NCI-H2196 (cell line): ENCODE measurements at regions not wholly inside any gene's neighbourhood (a gene's known extent, or its start where the extent isn't known, plus 50 kb on each side); places are given as distances from the start of the nearest gene placed in this dataset.
A peak's percentile ranks its signal among the peaks of the same experiment; 100 is the strongest.
"Not testable (repeated sequence)": the region's sequence is repeated elsewhere in the genome, so short reads cannot be mapped to it uniquely, and the experiment has no call there.

Experiments used
- DNase-seq: peaks from one replicate; lab custom pipeline; 2025; ENCODE audit not compliant: unreplicated experiment; lab: John Stamatoyannopoulos, UW

DNA sequence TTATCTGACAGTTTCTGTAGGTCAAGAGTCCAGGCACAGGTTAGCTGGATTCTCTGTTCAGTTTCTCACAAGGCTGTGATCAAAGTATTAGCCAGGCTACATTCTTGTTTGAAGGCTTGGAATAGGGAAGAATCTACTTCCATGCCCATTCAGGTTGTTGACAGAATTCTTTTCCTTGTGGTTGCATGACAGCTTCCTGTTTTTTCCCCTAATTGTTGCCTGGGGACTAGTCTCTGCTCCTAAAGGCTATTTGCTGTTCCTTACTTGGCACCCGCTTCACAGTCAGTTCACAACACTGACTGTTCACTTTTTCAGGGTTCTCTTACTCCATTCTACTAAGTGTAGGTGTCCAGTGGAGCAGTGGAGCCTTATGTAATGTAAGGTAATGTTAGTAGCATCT, 115.4 kb upstream of the GBE1 start:
- DNase-seq, result no peak

- DNase-seq, result no peak
Measured at GRCh38 chr3:81874738-81875137, 113.3 kb upstream of the GBE1 start.

GRCh38 chr3:81872566-81872965, 111.1 kb upstream of the GBE1 start:
- no peak for DNase-seq

- no peak for DNase-seq
Measured at GRCh38 chr3:81871358-81872155, 110.1 kb upstream of the GBE1 start.

- DNase-seq, result no peak
Measured at GRCh38 chr3:81869382-81869781, 107.9 kb upstream of the GBE1 start.

GRCh38 chr3:81868597-81868996, 107.2 kb upstream of the GBE1 start:
- DNase-seq, result no peak

- no peak for DNase-seq
Measured at GRCh38 chr3:81867875-81868274, 106.4 kb upstream of the GBE1 start.

DNA sequence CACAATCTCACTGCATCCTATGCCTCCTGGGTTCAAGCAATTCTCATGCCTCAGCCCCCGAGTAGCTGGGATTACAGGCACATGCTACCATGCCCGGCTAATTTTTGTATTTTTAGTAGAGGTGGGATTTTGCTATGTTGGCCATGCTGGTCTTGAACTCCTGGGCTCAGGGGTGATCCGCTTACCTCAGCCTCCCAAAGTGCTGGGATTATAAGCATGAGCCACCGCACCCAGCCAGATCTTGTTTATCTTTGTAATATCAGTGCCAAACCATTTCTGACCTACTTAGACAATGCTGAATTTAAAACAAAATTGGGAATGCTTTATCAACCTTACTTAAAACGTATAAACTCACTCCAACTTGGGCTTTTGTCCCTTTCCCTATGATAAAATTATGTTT, 103.7 kb upstream of the GBE1 start:
- not testable (repeated sequence) for DNase-seq

DNA sequence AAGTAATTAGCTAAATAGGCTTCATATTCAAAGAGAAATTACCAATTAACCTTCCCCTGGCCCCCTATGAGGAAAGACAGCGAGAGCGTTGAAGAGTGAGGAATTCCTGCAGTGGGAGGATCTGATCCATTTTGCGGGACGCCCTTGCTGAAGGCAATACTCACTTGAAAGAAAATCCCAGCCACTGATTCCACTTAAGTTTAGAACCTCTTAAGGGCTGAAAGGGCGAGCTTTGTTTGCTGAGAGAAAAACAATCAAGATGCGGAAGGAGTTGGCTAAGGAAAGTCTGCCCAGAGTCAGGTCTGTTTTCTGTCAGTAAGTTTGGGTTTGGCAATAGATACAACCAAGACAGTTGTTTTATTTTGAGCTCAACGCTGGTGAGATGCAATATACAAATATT, 102.8 kb upstream of the GBE1 start:
- no peak for DNase-seq

GRCh38 chr3:81863756-81864155, 102.3 kb upstream of the GBE1 start:
- DNase-seq, result no peak

GRCh38 chr3:81861593-81861992, 100.1 kb upstream of the GBE1 start:
- DNase-seq, result no peak

- no peak for DNase-seq
Measured at GRCh38 chr3:81859524-81859923, 98.1 kb upstream of the GBE1 start.

DNA sequence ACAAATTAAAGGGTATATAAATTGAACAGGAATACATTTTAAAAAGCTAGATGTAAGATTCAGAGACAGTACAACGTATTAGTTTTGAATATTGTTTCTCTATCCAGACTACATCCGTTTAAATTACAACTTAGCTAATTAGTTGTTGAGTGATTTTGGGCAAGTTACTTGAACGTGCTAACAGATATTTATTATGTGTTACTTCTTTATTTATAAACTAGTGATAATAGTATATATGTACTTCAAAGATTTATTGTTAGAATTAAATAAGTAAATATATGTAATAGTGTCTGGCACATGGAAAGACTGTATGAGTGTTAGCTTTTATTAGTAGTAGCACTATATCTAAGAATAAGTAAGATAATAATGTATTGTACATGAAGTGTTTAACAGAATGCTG, 92.0 kb upstream of the GBE1 start:
- no peak for DNase-seq

GRCh38 chr3:81851176-81851575, 89.7 kb upstream of the GBE1 start:
- no peak for DNase-seq

DNA sequence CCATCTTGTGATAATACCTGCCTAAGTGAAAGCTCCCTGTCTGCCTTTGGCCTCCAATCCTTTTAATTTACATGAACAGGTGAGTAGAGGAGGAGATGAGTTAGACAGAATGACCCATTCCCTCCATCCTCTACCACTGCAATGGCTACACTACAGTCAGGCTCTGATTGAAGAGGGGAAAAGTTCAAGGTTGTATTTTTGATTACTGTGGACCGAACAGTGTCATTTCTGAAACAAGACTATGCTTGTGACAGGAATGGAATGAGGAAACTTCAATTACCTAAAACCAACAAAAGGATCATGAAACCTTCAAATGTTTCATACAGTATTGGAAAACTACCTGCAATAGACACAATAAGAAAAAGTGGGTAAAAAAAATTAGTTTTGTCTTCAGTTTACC, 85.5 kb upstream of the GBE1 start:
- DNase-seq, result no peak

DNA sequence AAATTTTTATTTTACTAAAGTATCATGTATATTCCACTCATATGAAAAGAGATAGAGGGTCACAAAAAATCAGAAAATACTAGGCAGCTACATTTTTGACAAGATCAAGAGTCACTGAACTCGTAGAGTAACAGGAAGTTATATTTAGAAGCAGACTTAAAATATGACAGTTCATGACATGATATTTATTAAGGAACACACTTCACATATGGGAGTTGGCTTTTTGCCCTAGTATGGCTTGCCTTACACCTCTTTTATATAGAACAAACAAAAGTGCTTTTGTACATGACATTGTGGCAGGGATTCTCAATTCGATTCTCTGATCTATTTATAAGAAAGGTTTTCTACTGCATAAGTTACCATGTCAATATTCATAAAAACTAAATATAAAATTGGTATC, 80.1 kb upstream of the GBE1 start:
- DNase-seq, result no peak

DNA sequence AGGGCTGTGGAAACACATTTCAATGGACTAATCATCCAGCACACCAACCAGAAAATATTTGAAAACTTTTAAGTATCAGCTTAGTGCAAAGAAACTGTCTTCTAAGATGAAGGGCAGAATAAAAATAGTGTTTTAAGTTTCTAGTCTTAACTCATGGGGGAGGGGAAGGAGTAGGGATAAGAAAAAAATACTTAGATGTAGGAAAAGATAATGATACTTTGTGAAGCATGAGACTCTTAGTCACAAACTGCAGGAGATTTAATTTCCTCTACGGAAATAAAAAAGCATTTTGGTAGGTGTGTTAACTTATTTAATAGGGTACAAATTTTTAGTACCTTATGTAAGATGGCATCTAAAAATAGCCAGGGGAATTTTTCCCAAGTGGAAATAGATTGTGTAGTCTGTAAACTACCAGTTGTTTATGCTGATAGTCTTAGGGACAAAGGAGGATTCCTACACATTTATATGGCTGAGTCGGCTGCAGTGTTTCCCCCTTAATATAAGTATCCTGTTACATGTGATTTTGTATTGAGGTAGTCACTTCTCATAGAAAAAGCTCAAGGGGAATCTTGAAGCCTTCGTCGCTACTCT, 78.2 kb upstream of the GBE1 start:
- no peak for DNase-seq

DNA sequence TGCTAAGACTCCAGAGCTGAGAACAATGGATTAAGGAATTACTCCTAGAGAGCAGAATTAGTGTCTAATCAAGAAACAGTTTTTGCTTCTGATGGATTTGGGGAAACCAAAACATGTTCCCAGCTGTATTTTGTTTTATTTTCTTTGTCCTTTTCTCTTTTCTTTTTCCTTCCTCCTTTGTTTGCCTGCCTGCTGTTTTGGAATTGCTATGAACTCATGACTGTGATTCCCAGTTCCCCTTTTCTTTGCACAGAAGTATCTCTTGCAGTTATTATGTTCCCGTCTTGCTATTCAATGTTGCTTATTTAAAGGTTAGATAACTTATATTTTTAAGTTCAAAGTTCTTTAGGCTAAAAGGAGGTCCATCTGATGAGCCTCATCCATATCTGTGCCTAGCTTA, 77.0 kb upstream of the GBE1 start:
- DNase-seq, result no peak

DNA sequence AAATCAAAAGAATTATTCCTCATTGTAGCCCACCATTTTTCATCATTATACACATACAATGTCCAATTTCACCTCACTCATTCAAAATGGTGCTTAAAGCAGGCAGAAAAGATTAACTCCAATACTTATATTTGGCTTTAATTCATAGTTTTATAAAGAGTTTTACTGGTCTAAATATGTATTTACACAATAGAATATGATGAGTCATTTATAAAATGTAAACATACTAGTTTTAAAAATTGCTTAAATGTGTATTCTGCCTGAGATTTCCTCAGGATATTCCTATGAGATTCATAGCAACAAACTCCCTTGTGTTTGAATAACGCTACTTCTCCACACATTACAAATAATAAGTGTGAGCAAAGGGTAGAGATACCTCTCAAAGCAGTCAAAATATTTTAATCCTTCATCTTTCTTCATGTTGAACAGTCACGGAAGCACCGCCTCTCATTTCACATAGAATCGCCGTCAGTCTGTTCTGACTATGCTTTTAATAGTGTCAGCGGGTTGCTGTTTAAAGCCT, 75.7 kb upstream of the GBE1 start:
- no peak for DNase-seq

DNA sequence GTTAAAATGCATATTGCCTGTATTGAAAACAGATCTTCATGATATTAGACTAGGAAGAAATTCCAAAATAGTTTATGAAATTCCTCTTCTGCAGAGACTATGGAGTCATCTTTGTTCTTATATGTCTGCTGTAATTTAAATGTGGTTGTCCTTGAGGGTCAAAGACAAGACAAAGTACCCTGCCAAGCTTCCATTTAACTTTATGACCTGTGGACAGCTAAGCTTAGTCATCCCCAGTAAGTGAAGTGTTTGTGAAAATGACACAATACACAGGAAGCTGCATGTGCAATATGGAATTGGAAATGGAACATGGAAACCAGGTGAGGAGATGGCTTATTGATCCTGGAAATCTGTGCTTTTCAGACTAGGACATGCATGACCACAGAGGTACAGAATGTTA, 68.5 kb upstream of the GBE1 start:
- DNase-seq, result no peak

- not testable (repeated sequence) for DNase-seq
Measured at GRCh38 chr3:81829272-81829671, 67.8 kb upstream of the GBE1 start.

GRCh38 chr3:81823882-81824395, 62.5 kb upstream of the GBE1 start:
- peak; percentile 0 for DNase-seq
